Mesendoderm (in vitro differentiated cells): ENCODE measurements at regions not wholly inside any gene's neighbourhood (a gene's known extent, or its start where the extent isn't known, plus 50 kb on each side); places are given as distances from the start of the nearest gene placed in this dataset.
"Not testable (repeated sequence)": the region's sequence is repeated elsewhere in the genome, so short reads cannot be mapped to it uniquely, and the experiment has no call there.

ENCODE experiments used
- DNase-seq: peaks from one replicate; pipeline ENCODE4 v3.0.0; 2013
- H2AK5ac ChIP-seq: 2 replicates; pipeline ENCODE4 v1.6.1; 2013; ENCODE audit warnings: low read length, inconsistent platforms
- H2BK120ac ChIP-seq: 2 replicates; pipeline ENCODE4 v1.6.1; 2013; ENCODE audit warnings: low read depth, mild to moderate bottlenecking, low read length, moderate library complexity, mixed read lengths
- H2BK15ac ChIP-seq: replicated peaks from 2 replicates; pipeline ENCODE4 v1.6.1; 2013; ENCODE audit warnings: low read depth, mild to moderate bottlenecking, moderate library complexity
- H2BK5ac ChIP-seq: 2 replicates; pipeline ENCODE4 v1.6.1; 2013; ENCODE audit warnings: low read length, inconsistent platforms
- H3K18ac ChIP-seq: 2 replicates; pipeline ENCODE4 v1.6.1; 2013; ENCODE audit warnings: mild to moderate bottlenecking, low read length, mixed read lengths
- H3K23ac ChIP-seq: one replicate; pipeline ENCODE4 v1.6.1; 2013; ENCODE audit warnings: low read length
- H3K27ac ChIP-seq: 2 replicates; pipeline ENCODE4 v1.5.1; 2013; ENCODE audit warnings: low read depth, mild to moderate bottlenecking, inconsistent platforms, low read length, moderate library complexity
- H3K27me3 ChIP-seq: 2 replicates; pipeline ENCODE4 v1.6.1; 2013; ENCODE audit warnings: low read length, control low read depth, mild to moderate bottlenecking, inconsistent platforms; ENCODE audit not compliant: insufficient read depth, poor library complexity
- H3K36me3 ChIP-seq: 2 replicates; pipeline ENCODE4 v1.6.1; 2013; ENCODE audit warnings: low read length, inconsistent platforms; ENCODE audit not compliant: control insufficient read depth, insufficient read depth
- H3K4ac ChIP-seq: one replicate; pipeline ENCODE4 v1.6.1; 2013; ENCODE audit warnings: low read depth, mild to moderate bottlenecking, low read length, moderate library complexity
- H3K4me1 ChIP-seq: 2 replicates; pipeline ENCODE4 v1.6.1; 2013; ENCODE audit warnings: low read depth, low read length, inconsistent platforms; ENCODE audit not compliant: control insufficient read depth
- H3K4me2 ChIP-seq: 2 replicates; pipeline ENCODE4 v1.6.1; 2013; ENCODE audit warnings: low read length
- H3K4me3 ChIP-seq: 2 replicates; pipeline ENCODE4 v1.5.1; 2013; ENCODE audit warnings: mild to moderate bottlenecking, low read length
- H3K56ac ChIP-seq: one replicate; pipeline ENCODE4 v1.6.1; 2013; ENCODE audit warnings: low read length
- H3K79me1 ChIP-seq: 2 replicates; pipeline ENCODE4 v1.6.1; 2013; ENCODE audit warnings: low read length, inconsistent platforms
- H3K79me2 ChIP-seq: 2 replicates; pipeline ENCODE4 v1.6.1; 2013; ENCODE audit warnings: mild to moderate bottlenecking, low read length; ENCODE audit not compliant: control insufficient read depth, insufficient read depth
- H3K9ac ChIP-seq: 2 replicates; pipeline ENCODE4 v1.6.1; 2013; ENCODE audit warnings: low read length, inconsistent platforms
- H4K5ac ChIP-seq: one replicate; pipeline ENCODE4 v1.6.1; 2013; ENCODE audit warnings: low read length
- H4K8ac ChIP-seq: one replicate; pipeline ENCODE4 v1.6.1; 2013; ENCODE audit warnings: low read depth, mild to moderate bottlenecking, control low read depth, low read length, moderate library complexity
- WGBS: extraction: QIAGEN DNeasy Blood & Tissue Kit; methylation state at CpG from one replicate; pipeline ENCODE4 v1.1.7; 2013; ENCODE audit warnings: low lambda C conversion rate, missing lambda C conversion rate; ENCODE audit not compliant: insufficient coverage; ENCODE audit errors: extremely low coverage; 5-methylcytosine and 5-hydroxymethylcytosine counted together

- H2AK5ac ChIP-seq, H3K18ac ChIP-seq, H3K27ac ChIP-seq, H4K8ac ChIP-seq, H3K4me1 ChIP-seq, H3K56ac ChIP-seq, H3K79me2 ChIP-seq, DNase-seq, H3K36me3 ChIP-seq, H3K27me3 ChIP-seq, H3K23ac ChIP-seq, H3K9ac ChIP-seq, H3K4me2 ChIP-seq, H2BK15ac ChIP-seq, H3K4me3 ChIP-seq, H4K5ac ChIP-seq, H2BK120ac ChIP-seq, H3K79me1 ChIP-seq, H3K4ac ChIP-seq, H2BK5ac ChIP-seq: not testable (repeated sequence)
Observed at GRCh38 chr2:13868275-13868674, 764.2 kb upstream of the LRATD1 start.

GRCh38 chr2:13876491-13877037 lies 756.0 kb upstream of the LRATD1 start:
- Histone ChIP-seq H2BK5ac (no peak overlapping the region), H3K56ac (no peak overlapping the region), H3K36me3 (no peaks in the 10 kb centered on the region), H3K4me3 (no peak overlapping the region), H3K23ac (no peak overlapping the region), H3K4ac (no peak overlapping the region), H4K8ac (no peak overlapping the region), H3K79me1 (no peaks in the 10 kb centered on the region), H3K4me2 (no peak overlapping the region), H2BK120ac (no peak overlapping the region), H3K27ac (no peak overlapping the region), H3K18ac (no peak overlapping the region), H3K4me1 (no peaks in the 10 kb centered on the region), H3K27me3 (no peaks in the 10 kb centered on the region), H3K79me2 (no peaks in the 10 kb centered on the region), H3K9ac (no peak overlapping the region), H2AK5ac (no peak overlapping the region), H2BK15ac (no peak overlapping the region), H4K5ac (no peak overlapping the region)
- no CpG with 5 or more reads among the region's 10 CpGs for WGBS
- DNase-seq: no peak

- Histone ChIP-seq H3K4me1 (no peaks in the 10 kb centered on the region), H3K79me1 (no peaks in the 10 kb centered on the region), H3K9ac (no peak overlapping the region), H3K56ac (no peak overlapping the region), H3K4ac (no peak overlapping the region), H3K27ac (no peak overlapping the region), H3K79me2 (no peaks in the 10 kb centered on the region), H4K8ac (no peak overlapping the region), H4K5ac (no peak overlapping the region), H3K23ac (no peak overlapping the region), H3K4me3 (no peak overlapping the region), H3K4me2 (no peak overlapping the region), H2BK120ac (no peak overlapping the region), H3K36me3 (no peaks in the 10 kb centered on the region), H3K18ac (no peak overlapping the region), H2AK5ac (no peak overlapping the region), H3K27me3 (no peaks in the 10 kb centered on the region), H2BK5ac (no peak overlapping the region), H2BK15ac (no peak overlapping the region)
- no peak for DNase-seq
- no CpG with 5 or more reads among the region's 2 CpGs for WGBS
Observed at GRCh38 chr2:13877571-13877970, 754.9 kb upstream of the LRATD1 start.

- Histone ChIP-seq H2AK5ac (no peak overlapping the region), H3K79me2 (no peaks in the 10 kb centered on the region), H3K56ac (no peak overlapping the region), H4K8ac (no peak overlapping the region), H2BK120ac (no peak overlapping the region), H3K27ac (no peak overlapping the region), H3K4me2 (no peak overlapping the region), H3K36me3 (no peaks in the 10 kb centered on the region), H3K9ac (no peak overlapping the region), H3K4ac (no peak overlapping the region), H2BK15ac (no peak overlapping the region), H3K4me1 (no peaks in the 10 kb centered on the region), H3K27me3 (no peaks in the 10 kb centered on the region), H3K23ac (no peak overlapping the region), H3K79me1 (no peaks in the 10 kb centered on the region), H4K5ac (no peak overlapping the region), H2BK5ac (no peak overlapping the region), H3K18ac (no peak overlapping the region), H3K4me3 (no peak overlapping the region)
- peak; percentile 15 for DNase-seq
- WGBS: no CpG with 5 or more reads among the region's 3 CpGs
Observed at GRCh38 chr2:13884291-13884976, 748.1 kb upstream of the LRATD1 start.

GRCh38 chr2:13901526-13901925 lies 731.0 kb upstream of the LRATD1 start:
- Histone ChIP-seq H4K8ac (no peak overlapping the region), H2BK120ac (no peak overlapping the region), H3K9ac (no peak overlapping the region), H2BK15ac (no peak overlapping the region), H3K79me2 (no peaks in the 10 kb centered on the region), H4K5ac (no peak overlapping the region), H3K23ac (no peak overlapping the region), H3K4ac (no peak overlapping the region), H3K36me3 (no peaks in the 10 kb centered on the region), H3K56ac (no peak overlapping the region), H3K4me3 (no peak overlapping the region), H2BK5ac (no peak overlapping the region), H3K27me3 (no peaks in the 10 kb centered on the region), H3K79me1 (no peaks in the 10 kb centered on the region), H3K18ac (no peak overlapping the region), H2AK5ac (no peak overlapping the region), H3K4me2 (no peak overlapping the region), H3K4me1 (no peaks in the 10 kb centered on the region), H3K27ac (no peak overlapping the region)
- no CpG with 5 or more reads among the region's 1 CpG for WGBS
- DNase-seq: no peak

GRCh38 chr2:13905831-13906230 lies 726.7 kb upstream of the LRATD1 start:
- H3K18ac ChIP-seq: no peak overlapping the region
- no peak overlapping the region for H3K4ac ChIP-seq
- no peak for DNase-seq
- no peaks in the 10 kb centered on the region for H3K4me1 ChIP-seq
- H3K9ac ChIP-seq: no peak overlapping the region
- no peak overlapping the region for H4K5ac ChIP-seq
- H3K4me2 ChIP-seq: no peak overlapping the region
- WGBS: no CpG with 5 or more reads among the region's 2 CpGs
- H3K56ac ChIP-seq: no peak overlapping the region
- H3K4me3 ChIP-seq: no peak overlapping the region
- no peak overlapping the region for H2AK5ac ChIP-seq
- no peak overlapping the region for H4K8ac ChIP-seq
- H3K23ac ChIP-seq: no peak overlapping the region
- no peaks in the 10 kb centered on the region for H3K79me2 ChIP-seq
- no peak overlapping the region for H2BK5ac ChIP-seq
- H3K36me3 ChIP-seq: no peaks in the 10 kb centered on the region
- H2BK15ac ChIP-seq: no peak overlapping the region
- H3K27me3 ChIP-seq: no peaks in the 10 kb centered on the region
- no peaks in the 10 kb centered on the region for H3K79me1 ChIP-seq
- no peak overlapping the region for H3K27ac ChIP-seq
- no peak overlapping the region for H2BK120ac ChIP-seq
